ENCODE measurements at regions not wholly inside any gene's neighbourhood (a gene's known extent, or its start where the extent isn't known, plus 50 kb on each side); places are given as distances from the start of the nearest gene placed in this dataset.
A peak's percentile ranks its signal among the peaks of the same experiment; 100 is the strongest.

DNA sequence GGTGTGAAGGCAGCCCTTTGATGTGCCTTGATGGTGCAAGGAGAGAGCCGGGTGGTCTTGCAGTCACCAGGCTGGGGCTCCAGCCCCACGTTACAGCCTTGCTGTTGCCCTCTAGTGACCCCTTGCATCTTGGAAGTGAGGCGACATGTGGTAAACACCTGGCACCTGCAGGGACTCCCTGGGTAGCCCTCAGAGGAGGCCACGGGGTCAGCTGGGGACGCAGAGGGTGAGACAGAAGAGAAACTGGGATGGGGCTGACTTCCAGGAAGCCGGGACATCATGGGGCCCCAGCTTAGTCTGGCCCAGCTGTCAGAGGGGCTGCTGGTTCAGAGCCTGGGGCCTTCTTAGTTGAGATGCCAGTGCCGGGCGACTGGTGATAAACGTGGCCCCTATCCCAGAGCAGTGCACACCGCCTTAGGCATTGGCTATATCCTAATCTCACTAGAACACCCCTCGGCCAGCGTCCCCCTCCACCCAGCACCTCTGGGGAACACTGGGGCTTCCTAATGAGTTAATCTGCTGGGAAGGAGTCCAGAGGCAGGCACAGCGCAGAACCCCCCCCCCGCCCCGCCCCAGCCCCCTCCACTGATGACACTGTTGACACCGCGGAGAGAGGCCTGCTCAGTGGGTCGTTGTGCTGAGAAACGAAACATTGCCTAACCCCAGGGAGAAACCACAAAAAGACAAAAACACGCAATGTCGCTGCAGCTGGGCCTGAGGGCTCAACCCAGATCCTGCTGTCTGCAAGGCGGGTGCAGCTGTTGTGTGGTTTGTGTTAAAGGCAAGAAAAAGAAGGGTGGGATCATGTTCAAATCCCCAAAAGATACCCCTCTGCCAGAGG, 60.5 kb upstream of the KLF13 start:
- DNase-seq: peak; percentile 79

DNA sequence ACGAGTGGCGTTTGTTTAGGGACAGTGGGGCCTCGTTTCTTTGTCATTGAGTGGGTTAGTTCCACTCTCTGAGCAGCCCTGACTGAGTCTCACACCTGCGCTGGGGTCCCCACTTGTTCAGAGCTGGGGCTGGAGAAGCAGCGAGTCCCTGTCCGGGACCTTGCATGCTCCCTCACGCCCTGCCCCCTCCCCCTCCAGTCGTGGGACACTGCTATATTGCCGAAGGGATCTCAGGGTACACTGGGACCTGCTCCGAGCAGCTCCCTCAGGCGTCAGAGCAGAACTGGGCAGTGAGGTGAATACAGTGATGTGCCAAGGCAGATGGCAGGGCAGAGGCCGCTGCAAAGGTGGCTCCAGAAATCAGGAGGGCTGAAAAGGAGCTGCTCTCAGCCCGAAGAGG, 59.9 kb upstream of the KLF13 start:
- DNase-seq: no peak

DNA sequence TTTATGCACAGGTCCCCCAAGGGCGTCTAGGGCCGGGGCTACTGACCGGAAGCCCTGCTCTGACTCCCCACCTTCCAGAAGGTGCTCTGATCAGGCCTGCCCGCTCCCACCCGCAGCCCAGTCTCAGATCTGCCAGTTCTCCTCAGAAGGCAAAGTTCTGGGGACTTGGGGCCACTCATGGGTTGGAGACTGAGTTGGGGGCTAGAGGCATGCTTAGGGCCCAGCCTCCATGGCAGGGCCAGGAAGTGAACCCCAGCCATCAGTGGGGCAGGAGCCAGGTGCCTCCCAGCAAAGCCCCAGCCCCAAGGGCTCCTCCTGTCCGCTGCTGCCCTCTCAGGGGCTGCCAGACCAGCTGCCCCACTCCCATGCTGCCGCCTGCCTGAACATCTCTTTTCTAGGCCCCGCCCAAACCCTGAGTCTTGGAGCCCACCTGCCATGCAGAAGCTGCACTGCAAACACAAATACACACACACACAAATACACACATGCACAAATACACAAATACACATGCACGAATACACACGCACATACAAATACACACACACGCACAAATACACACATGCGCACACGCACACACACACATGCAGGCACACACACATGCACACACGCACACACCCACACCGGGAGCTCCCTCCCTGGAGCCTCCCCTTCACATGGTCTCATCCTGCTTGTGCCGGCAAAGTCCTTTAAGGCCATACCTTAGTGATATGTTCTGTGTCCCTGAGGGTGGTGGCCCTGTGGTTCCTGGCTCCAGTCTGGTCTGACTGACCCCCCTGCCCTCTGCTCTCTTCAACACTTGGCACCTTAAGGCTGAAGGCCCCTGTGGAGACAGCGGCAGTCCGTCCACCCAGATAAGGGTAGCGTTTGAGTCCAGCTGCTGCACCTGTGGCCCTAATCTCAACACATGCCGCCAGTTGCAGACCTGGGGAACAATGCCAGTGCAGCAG, 59.2 kb upstream of the KLF13 start:
- DNase-seq: no peak

DNA sequence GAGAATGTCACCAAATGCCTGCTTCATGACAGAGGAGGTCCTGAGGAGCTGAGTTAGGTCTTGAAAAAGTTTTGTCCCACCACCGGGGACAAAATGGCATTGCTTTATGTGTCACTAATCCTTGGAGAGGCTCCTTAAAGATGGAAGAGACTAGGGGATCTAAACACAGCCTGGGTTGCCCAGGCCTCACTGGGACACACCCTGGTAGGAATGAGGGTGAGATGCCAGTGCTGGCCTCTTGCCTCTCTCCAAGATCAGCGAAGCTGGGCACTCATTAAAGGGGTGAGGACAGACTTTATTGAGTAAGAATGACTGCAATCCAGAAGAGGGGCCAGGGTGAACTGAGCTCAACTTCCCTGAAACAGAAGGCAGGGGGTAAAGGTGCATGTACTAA, 58.5 kb upstream of the KLF13 start:
- no peak for DNase-seq

DNA sequence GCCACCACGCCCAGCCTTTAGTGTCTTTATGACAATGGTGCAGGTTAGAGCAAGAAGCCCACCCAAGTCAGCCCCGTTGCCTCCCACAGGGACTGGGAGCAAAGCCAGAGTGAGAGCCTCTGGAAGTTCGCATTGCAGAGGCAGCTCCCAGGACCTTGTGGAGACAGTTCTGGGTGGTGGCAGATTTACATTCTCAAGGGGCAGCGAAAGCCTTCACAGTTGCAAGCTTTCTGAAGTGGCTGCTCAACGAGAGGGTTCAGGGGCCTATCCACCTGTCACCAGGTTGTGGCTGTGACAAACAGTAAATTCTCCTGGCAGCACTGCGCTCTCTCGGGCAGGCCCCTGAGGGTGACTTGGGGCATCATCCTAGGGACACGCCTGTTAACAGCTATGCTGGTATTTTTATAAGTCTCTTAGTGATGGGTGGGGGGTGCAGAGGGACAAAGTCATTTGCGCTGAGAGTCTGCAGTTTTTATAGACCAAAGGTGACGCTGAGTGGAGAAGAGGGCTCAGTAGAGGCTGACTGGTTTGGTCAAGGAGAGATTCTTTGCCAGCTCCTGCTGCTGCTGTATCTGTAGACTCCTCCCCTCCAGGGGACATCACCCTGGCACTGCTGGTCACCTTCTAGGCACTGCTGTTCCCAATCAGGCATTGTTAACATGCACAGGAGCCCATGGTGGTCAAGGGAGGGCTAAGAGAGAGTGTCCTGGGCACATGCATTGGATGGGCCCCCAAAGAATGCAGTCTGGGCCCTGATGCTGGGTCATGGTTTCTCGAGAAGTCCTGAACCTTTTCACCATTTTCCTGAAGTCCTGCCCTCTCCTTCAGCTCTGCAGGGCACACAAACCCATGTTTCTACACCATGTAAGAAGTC, 57.5 kb upstream of the KLF13 start:
- no peak for DNase-seq

GRCh38 chr15:31269816-31270575, 56.6 kb upstream of the KLF13 start:
- DNase-seq: no peak

DNA sequence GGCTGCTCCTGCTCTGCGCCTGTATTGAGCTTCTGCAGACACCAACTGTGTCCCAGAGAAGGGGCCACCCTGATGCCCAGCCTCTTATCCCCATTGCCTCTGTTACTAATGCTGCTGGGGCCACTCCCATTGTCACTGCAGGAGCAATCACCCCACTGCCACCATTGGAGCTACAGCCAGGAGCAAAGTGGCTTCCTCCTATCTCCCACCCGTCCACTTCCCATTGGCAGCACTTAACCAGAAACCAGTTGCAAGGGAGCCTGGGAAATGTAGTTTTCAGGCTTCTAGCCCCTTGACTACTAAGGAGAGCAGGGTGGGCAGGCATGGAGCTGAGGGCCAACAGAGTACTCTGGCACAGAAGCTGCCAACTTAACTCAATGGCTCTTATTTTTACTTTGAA, 55.9 kb upstream of the KLF13 start:
- no peak for DNase-seq

- no peak for DNase-seq
Measured at GRCh38 chr15:31271224-31271635, 55.4 kb upstream of the KLF13 start.

- no peak for DNase-seq
Measured at GRCh38 chr15:31271711-31272557, 54.7 kb upstream of the KLF13 start.

GRCh38 chr15:31272558-31273257, 53.9 kb upstream of the KLF13 start:
- no peak for DNase-seq

GRCh38 chr15:31273258-31273941, 53.2 kb upstream of the KLF13 start:
- DNase-seq: no peak

GRCh38 chr15:31274496-31275330, 51.9 kb upstream of the KLF13 start:
- no peak for DNase-seq

DNA sequence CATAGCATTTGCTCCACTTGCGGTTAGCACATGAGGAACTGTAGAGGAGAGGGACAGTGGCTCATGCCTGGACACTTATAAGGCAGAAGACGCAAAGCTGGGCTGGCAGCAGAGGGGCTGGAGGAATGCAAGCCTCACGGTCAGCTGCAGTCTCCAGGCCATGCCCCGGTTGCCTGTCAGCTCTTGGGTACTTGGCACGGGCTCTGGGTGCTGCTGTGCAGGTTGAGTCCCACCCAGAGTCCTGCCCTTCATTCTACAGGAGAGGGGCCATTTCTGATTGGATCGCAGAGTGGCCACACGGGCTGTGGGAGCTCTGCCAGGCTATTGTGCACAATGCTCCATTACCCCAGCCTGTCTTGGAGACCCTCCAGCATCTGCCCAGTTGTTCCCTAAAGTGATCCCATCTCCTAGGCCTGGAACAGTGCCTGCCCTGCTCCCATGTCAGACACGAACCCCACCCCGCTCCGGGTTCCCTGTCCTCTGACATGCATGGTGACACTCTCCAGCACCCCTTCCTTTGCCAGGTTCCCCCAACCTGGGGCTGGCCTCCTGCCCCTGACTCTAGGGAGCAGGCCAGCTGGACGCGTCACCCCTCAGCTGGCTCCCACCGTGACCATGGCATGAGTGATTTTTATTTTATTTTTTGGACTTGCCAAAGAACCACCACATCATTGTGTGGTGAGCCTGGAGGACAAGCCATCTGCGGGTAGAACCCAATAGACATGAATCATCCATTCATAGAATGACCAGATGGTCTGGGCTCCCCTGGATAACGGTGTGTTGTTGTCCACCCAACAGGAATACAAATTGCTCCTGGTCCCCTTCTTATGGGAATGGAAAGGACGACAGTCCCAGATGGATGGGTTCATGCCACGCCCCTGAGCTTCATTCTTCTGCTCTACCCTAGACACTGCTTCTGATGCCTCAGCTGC, 51.0 kb upstream of the KLF13 start:
- DNase-seq: no peak

- no peak for DNase-seq
Measured at GRCh38 chr15:31276596-31277298, 49.9 kb upstream of the KLF13 start.

Data from CD4-positive, alpha-beta T cell treated with Interleukin-17A for 1 hour (primary cell).